HL-60/S4 (cell line): ENCODE measurements at regions not wholly inside any gene's neighbourhood (a gene's known extent, or its start where the extent isn't known, plus 50 kb on each side); places are given as distances from the start of the nearest gene placed in this dataset.

ENCODE experiments used
- in situ Hi-C: fragments of 300-500 bp; cut with MboI; formaldehyde crosslinking; loops from 2 replicates; pipeline ENCODE4 v1.14.3; 2022; ENCODE audit warnings: low sequenced_read_pairs

DNA sequence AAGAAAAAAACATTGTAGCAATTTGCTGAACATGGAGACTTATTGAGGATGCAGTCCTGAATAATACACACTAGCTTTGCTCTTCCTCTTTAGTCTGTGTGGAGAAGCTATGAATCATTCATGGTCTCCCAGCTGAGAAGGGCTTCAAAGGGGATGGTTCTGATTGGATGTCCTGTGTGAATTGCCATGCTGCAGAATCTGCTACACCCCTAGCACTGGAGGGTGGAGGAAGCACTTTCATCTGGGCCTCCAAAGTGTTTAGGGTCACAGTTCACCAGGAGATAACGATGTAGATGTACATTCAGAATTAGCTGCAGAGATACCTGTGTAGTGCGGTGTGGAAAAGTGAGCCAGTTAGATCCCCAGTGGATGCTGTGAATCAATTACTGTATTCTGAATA lies 321.1 kb upstream of the EDNRB start:
- in situ Hi-C loops: no loop called here

- in situ Hi-C loops: no loop called here
These were observed 320.3 kb upstream of the EDNRB start for GRCh38 chr13:78238911-78239310.

DNA sequence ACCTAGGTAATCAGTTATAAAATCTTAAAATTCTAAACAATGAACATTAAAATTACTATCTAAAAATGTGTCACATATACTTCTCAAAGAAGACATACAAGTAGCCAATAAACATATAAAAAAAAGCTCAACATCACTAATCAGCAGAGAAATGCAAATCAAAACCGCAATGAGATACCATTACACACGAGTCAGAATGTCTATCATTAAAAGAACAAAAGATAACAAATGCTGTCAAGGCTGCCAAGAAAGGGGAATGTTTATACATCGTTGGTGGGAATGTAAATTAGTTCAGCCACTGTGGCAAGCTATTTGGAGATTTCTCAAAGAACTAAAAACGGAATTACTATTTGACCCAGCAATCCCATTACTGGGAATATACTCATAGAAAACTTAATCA lies 310.3 kb upstream of the EDNRB start:
- in situ Hi-C loops: no loop called here

GRCh38 chr13:78228211-78228610 lies 309.6 kb upstream of the EDNRB start:
- in situ Hi-C loops: no loop called here

- in situ Hi-C loops: no loop called here
These were observed 309.1 kb upstream of the EDNRB start for GRCh38 chr13:78227709-78228108.

GRCh38 chr13:78215458-78216108 lies 297.0 kb upstream of the EDNRB start:
- in situ Hi-C loops: no loop called here

- in situ Hi-C loops: no loop called here
These were observed 282.8 kb upstream of the EDNRB start for GRCh38 chr13:78201411-78201810.

DNA sequence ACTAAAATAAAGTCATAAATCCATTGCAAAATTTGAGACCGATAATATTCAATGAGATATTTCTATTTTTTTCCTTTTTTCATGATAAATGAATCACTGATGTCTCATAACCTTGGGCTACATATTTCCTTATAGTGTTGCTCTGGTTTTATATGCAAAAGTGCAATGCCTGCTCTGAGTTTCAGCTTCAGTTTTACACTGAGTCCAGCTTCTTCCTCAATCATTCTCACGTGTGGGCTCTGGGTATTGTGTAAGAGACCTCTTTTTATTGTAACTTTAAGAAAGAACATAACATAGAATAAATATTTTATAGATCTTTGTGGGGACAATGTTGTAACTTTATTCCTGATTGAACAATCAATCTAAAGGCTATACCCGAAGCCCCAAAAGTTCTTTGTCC lies 280.2 kb upstream of the EDNRB start:
- in situ Hi-C loops: no loop called here

GRCh38 chr13:78198419-78198818 lies 279.8 kb upstream of the EDNRB start:
- in situ Hi-C loops: no loop called here

GRCh38 chr13:78197231-78197630 lies 278.6 kb upstream of the EDNRB start:
- in situ Hi-C loops: no loop called here

GRCh38 chr13:78194904-78195639 lies 276.4 kb upstream of the EDNRB start:
- in situ Hi-C loops: no loop called here

- in situ Hi-C loops: no loop called here
These were observed 275.2 kb upstream of the EDNRB start for GRCh38 chr13:78193846-78194245.

- in situ Hi-C loops: no loop called here
These were observed 274.1 kb upstream of the EDNRB start for GRCh38 chr13:78192716-78193115.

GRCh38 chr13:78190296-78190695 lies 271.7 kb upstream of the EDNRB start:
- in situ Hi-C loops: no loop called here

DNA sequence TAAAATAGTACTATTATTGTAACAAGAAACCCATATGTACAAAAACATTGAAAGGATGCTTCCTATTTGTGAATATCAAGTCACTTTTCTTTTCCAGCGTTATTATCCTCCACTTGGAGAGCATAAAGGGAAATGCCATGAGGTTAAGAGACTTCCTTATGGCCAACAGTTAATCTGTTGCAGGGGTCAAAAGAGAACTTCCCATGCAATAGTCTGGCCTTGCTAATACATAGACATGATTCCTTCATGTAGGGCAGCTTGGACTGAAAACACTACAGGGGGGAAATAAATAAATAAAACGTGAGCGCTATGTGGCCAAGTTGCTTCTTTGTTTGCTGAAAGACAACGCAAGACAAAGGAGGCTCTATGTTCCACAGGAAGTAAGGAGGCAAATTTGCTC lies 269.1 kb upstream of the EDNRB start:
- in situ Hi-C loops: no loop called here

DNA sequence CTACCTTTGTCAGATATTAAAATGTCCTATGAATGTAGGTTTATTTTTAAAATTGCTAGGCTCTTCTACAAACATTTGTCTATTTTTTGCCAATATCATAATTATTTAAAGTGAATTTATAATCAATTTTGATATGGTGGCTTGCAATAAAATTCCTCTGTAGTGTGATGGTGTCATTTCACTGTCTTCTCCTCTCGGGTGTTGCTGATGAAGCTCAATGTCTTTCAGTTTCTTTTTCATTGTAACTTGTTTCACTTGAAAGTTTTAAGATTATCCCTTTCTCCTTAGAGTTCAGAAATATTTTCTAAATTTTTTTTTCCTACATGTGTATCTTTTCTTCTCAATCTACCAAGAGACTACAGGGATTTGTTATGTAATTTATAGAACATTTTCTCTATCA lies 267.1 kb upstream of the EDNRB start:
- in situ Hi-C loops: no loop called here

DNA sequence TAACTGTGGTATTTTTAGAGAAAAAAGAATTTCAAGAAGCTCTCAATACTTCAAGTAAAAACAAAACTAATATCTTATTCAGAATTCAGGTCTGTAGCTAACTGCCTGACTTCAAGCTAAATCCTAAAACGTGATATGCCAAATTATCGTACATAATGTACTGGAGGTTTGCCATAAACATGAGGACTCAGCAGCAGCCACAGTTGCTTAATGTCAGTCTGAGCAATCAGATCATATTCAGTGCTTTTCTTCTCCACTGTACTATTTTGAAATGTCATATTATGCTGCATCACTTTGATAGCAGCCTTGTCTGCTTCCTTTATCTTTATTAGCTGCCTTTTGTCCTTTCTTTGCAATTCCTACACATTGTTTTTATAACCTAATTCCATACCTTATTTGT lies 265.1 kb upstream of the EDNRB start:
- in situ Hi-C loops: no loop called here

GRCh38 chr13:78182813-78183212 lies 264.2 kb upstream of the EDNRB start:
- in situ Hi-C loops: no loop called here

- in situ Hi-C loops: no loop called here
These were observed 258.7 kb upstream of the EDNRB start for GRCh38 chr13:78177306-78177705.

GRCh38 chr13:78176880-78177279 lies 258.2 kb upstream of the EDNRB start:
- in situ Hi-C loops: no loop called here

GRCh38 chr13:78169386-78169785 lies 250.8 kb upstream of the EDNRB start:
- in situ Hi-C loops: no loop called here

DNA sequence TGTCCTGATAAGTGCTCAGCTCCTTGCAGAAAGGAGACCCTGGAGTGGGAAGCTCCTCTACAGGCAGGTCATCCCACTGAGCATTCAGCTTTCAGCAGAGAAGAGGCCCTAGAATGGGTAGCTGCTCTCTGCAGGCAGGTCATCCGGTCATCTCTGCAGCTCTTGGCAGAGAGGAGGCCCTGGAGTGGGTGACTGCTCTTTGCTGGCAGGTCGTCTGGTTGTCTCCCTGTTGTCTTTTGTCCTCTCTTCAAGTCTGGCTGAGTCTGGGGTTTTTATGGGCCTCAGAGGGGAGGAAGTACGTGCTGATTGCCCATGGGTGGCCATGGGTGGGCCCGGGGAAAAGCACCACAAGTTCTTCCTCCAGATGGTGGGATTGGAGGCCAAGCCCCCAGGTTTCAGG lies 250.3 kb upstream of the EDNRB start:
- in situ Hi-C loops: no loop called here

DNA sequence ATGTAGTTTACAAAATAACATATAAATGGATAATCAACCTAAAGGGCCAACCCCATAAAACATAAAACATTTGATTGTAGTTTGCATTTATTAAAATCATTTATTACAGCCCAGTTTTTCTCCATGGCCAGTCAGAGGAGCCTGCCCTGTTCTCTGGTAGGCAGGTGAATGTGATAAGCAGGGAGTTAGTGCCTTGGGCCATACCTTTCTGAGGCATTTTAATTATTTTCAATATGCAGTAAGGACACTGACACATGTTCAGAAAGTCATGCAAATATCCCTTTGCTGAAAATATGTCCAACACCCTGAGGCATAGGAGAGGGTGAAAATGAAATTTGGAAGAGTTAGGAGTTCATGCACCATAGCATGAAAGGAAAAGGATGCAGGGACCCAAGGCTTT lies 242.6 kb upstream of the EDNRB start:
- in situ Hi-C loops: no loop called here
